GM12878 (cell line): ENCODE measurements at regions not wholly inside any gene's neighbourhood (a gene's known extent, or its start where the extent isn't known, plus 50 kb on each side); places are given as distances from the start of the nearest gene placed in this dataset.

Source experiments
- ATAC-seq: fragments of 200-7000 bp; cut with Tn5 transposase; 3 replicates; pipeline ENCODE4 v1.9.1; 2020; ENCODE audit warnings: mild to moderate bottlenecking, moderate library complexity
- BruUV-seq: library from RNA; stranded (reverse); fragments of 400-500 nt; replicated peaks from 2 replicates; lab custom pipeline; 2021; lab: Mats Ljungman, UMichigan
- CTCF ChIA-PET: fragments of 300-600 bp; sonication (Branson Sonifier 250); formaldehyde crosslinking; extraction: SDS; loops from one replicate; lab custom pipeline; 2021; ENCODE audit warnings: inconsistent platforms; lab: Yijun Ruan, JAX
- POLR2A ChIA-PET: fragments of 350-600 bp; formaldehyde crosslinking; extraction: SDS; loops from one replicate; lab custom pipeline; 2021; ENCODE audit warnings: inconsistent platforms; lab: Charles Lee
- RAD21 ChIA-PET: fragments of 300-600 bp; sonication (Branson Sonifier 250); formaldehyde crosslinking; loops from one replicate; lab custom pipeline; 2023; ENCODE audit warnings: antibody characterized with exemption; ENCODE audit not compliant: unreplicated experiment; lab: Charles Lee
- SMC1A ChIA-PET: fragments of 300-600 bp; sonication (Branson Sonifier 250); formaldehyde crosslinking; loops from one replicate; lab custom pipeline; 2023; ENCODE audit not compliant: unreplicated experiment, uncharacterized antibody; lab: Charles Lee
- DNase-seq: peaks from one replicate; pipeline ENCODE4 v3.0.0-alpha.2; 2011; ENCODE audit warnings: low read depth, low spot score
- FAIRE-seq: peaks from 3 replicates; lab custom pipeline; 2011; peaks lifted over from hg19 to GRCh38; lab: Jason Lieb, UNC
- H2AFZ ChIP-seq: 2 replicates; pipeline ENCODE4 v1.6.0; 2011; ENCODE audit warnings: low read depth, low read length, control low read depth; ENCODE audit not compliant: control insufficient read depth
- H3K27ac ChIP-seq: 2 replicates; pipeline ENCODE4 v1.5.1; 2011; ENCODE audit warnings: control low read depth; ENCODE audit not compliant: control insufficient read depth, insufficient read depth
- H3K27me3 ChIP-seq, 2 experiments: replicated peaks in 1 of 2; 2 replicates each; pipeline versions ENCODE4 v1.6.0 to v1.6.1; 2011; ENCODE audit warnings: low read length in 1 of 2; ENCODE audit not compliant: control insufficient read depth in 2 of 2, insufficient read depth in 2 of 2
- H3K36me3 ChIP-seq, 2 experiments: 2 replicates each; pipeline ENCODE4 v1.5.1; 2011; ENCODE audit warnings: low read length in 1 of 2; ENCODE audit not compliant: control insufficient read depth in 2 of 2, insufficient read depth in 2 of 2
- H3K4me1 ChIP-seq: 2 replicates; pipeline ENCODE4 v1.6.1; 2011; ENCODE audit warnings: mild to moderate bottlenecking, low read length, moderate library complexity, mixed read lengths; ENCODE audit not compliant: control insufficient read depth, insufficient read depth
- H3K4me2 ChIP-seq: 2 replicates; pipeline ENCODE4 v1.6.0; 2011; ENCODE audit warnings: control low read depth; ENCODE audit not compliant: control insufficient read depth, insufficient read depth
- H3K4me3 ChIP-seq: fragments of 200-600 bp; sonication (generic); 2 replicates; pipeline ENCODE4 v1.5.1; 2016
- H3K79me2 ChIP-seq: 2 replicates; pipeline ENCODE4 v1.6.0; 2011; ENCODE audit warnings: low read length; ENCODE audit not compliant: control insufficient read depth, insufficient read depth
- H3K9ac ChIP-seq: 2 replicates; pipeline ENCODE4 v1.8.0; 2011; ENCODE audit warnings: low read length, control low read depth, mixed read lengths; ENCODE audit not compliant: control insufficient read depth, insufficient read depth
- H3K9me3 ChIP-seq: replicated peaks from 3 replicates; pipeline ENCODE4 v1.5.1; 2011; ENCODE audit warnings: mild to moderate bottlenecking, low read length; ENCODE audit not compliant: control insufficient read depth, insufficient read depth
- H4K20me1 ChIP-seq: 2 replicates; pipeline ENCODE4 v1.6.0; 2011; ENCODE audit not compliant: control insufficient read depth, insufficient read depth
- CEBPB ChIP-seq, 2 experiments: fragments of 150-350 bp in 1 of 2; IDR thresholded peaks; 2 replicates each; pipeline ENCODE4 v1.6.1; 2012 to 2014; ENCODE audit warnings: low read depth in 2 of 2, low read length in 2 of 2, borderline replicate concordance in 1 of 2, inconsistent platforms in 1 of 2
- DPF2 ChIP-seq: fragments of 450-650 bp; IDR thresholded peaks from 2 replicates; pipeline ENCODE4 v1.6.1; 2017; ENCODE audit warnings: mild to moderate bottlenecking
- HDAC2 ChIP-seq: fragments of 200-600 bp; sonication (generic); IDR thresholded peaks from 2 replicates; pipeline ENCODE4 v1.6.1; 2017
- LARP7 ChIP-seq: fragments of 450-650 bp; IDR thresholded peaks from 2 replicates; pipeline ENCODE4 v1.6.1; 2017; ENCODE audit warnings: mild to moderate bottlenecking
- MTA3 ChIP-seq: IDR thresholded peaks from 2 replicates; pipeline ENCODE4 v1.6.1; 2012; ENCODE audit warnings: low read length, inconsistent platforms, borderline replicate concordance
- MYB ChIP-seq: fragments of 150-350 bp; IDR thresholded peaks from 2 replicates; pipeline ENCODE4 v1.6.1; 2014; ENCODE audit warnings: mild to moderate bottlenecking, low read depth, low read length, borderline replicate concordance
- NFYB ChIP-seq: IDR thresholded peaks from 2 replicates; pipeline ENCODE4 v1.6.1; 2011; ENCODE audit warnings: low read depth, mild to moderate bottlenecking, low read length, improper control_type of control experiment, moderate library complexity; ENCODE audit not compliant: insufficient read depth
- PAX8 ChIP-seq: fragments of 450-650 bp; IDR thresholded peaks from 2 replicates; pipeline ENCODE4 v1.6.1; 2017; ENCODE audit warnings: mild to moderate bottlenecking, moderate library complexity
- RELA ChIP-seq: fragments of 450-650 bp; IDR thresholded peaks from 2 replicates; pipeline ENCODE4 v1.8.0; 2014; ENCODE audit warnings: borderline replicate concordance; ENCODE audit not compliant: partially characterized antibody
- SMAD1 ChIP-seq: fragments of 450-650 bp; IDR thresholded peaks from 2 replicates; pipeline ENCODE4 v1.6.1; 2018; ENCODE audit warnings: mild to moderate bottlenecking, low read depth; ENCODE audit not compliant: partially characterized antibody
- SMAD5 ChIP-seq: IDR thresholded peaks from 2 replicates; pipeline ENCODE4 v1.6.1; 2016; ENCODE audit warnings: antibody characterized with exemption, low read depth
- SPI1 ChIP-seq: IDR thresholded peaks from 2 replicates; pipeline ENCODE4 v1.6.1; 2011; ENCODE audit warnings: low read depth, mild to moderate bottlenecking, low read length, moderate library complexity, borderline replicate concordance; ENCODE audit not compliant: insufficient read depth
- STAT3 ChIP-seq: IDR thresholded peaks from 2 replicates; pipeline ENCODE4 v1.6.1; 2011; ENCODE audit warnings: low read depth, low read length, improper control_type of control experiment
- TBL1XR1 ChIP-seq: IDR thresholded peaks from 2 replicates; pipeline ENCODE4 v1.6.1; 2012; ENCODE audit warnings: low read depth, low read length, improper control_type of control experiment
- TCF7 ChIP-seq: IDR thresholded peaks from 2 replicates; pipeline ENCODE4 v1.6.1; 2014; ENCODE audit warnings: antibody characterized with exemption, borderline replicate concordance
- ZNF24 ChIP-seq: fragments of 450-650 bp; IDR thresholded peaks from 2 replicates; pipeline ENCODE4 v1.6.1; 2017; ENCODE audit warnings: antibody characterized with exemption, mild to moderate bottlenecking
- ZSCAN29 ChIP-seq: fragments of 450-650 bp; IDR thresholded peaks from 2 replicates; pipeline ENCODE4 v1.6.1; 2017; ENCODE audit warnings: mild to moderate bottlenecking, moderate library complexity
- WGBS: methylation state at CpG from one replicate; pipeline ENCODE4 v1.1.6; 2016; ENCODE audit warnings: low lambda C conversion rate; ENCODE audit not compliant: insufficient replicate concordance, insufficient coverage; ENCODE audit errors: missing lambda C conversion rate; 5-methylcytosine and 5-hydroxymethylcytosine counted together
- in situ Hi-C: fragments of 300-500 bp; cut with MboI; formaldehyde crosslinking; loops from 9 replicates; pipeline ENCODE4 v1.14.3; 2018; ENCODE audit warnings: mixed read lengths
- intact Hi-C: fragments of 100-400 bp; cut with micrococcal nuclease; formaldehyde crosslinking; loops from one replicate; pipeline ENCODE4 v1.14.2; 2022; ENCODE audit not compliant: unreplicated experiment
- TF ChIP-seq, protein P1 (sequence below): fragments of 450-650 bp; IDR thresholded peaks from 2 replicates; pipeline ENCODE4 v1.6.1; 2016; ENCODE audit warnings: mild to moderate bottlenecking, moderate library complexity, borderline replicate concordance
- TF ChIP-seq, protein P2 (sequence below): fragments of 450-650 bp; IDR thresholded peaks from 2 replicates; pipeline ENCODE4 v1.6.1; 2014; ENCODE audit warnings: mild to moderate bottlenecking
- TF ChIP-seq, protein P3 (sequence below): fragments of 450-650 bp; IDR thresholded peaks from 2 replicates; pipeline ENCODE4 v1.6.1; 2016; ENCODE audit warnings: mild to moderate bottlenecking

DNA sequence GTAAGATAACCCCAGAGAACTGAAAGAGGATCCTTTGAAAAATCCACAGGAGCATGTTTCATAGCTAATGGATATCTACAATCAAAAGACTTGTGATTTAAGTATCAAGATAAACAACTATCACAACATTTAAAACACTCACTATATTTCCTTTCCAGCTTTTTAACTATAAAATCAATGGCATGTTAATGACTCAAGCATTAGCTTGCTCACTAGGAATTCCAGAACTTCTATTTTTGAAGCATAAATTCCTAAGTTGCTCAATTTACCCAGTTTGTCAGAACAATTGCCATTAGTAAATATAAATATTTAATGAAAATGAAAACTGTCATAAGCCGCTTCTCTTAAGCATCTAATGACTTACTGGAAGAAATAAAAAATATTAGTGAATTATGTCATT lies 355.3 kb downstream of the PRELID2 start (continued):
- TF ChIP-seq, protein P1, sequence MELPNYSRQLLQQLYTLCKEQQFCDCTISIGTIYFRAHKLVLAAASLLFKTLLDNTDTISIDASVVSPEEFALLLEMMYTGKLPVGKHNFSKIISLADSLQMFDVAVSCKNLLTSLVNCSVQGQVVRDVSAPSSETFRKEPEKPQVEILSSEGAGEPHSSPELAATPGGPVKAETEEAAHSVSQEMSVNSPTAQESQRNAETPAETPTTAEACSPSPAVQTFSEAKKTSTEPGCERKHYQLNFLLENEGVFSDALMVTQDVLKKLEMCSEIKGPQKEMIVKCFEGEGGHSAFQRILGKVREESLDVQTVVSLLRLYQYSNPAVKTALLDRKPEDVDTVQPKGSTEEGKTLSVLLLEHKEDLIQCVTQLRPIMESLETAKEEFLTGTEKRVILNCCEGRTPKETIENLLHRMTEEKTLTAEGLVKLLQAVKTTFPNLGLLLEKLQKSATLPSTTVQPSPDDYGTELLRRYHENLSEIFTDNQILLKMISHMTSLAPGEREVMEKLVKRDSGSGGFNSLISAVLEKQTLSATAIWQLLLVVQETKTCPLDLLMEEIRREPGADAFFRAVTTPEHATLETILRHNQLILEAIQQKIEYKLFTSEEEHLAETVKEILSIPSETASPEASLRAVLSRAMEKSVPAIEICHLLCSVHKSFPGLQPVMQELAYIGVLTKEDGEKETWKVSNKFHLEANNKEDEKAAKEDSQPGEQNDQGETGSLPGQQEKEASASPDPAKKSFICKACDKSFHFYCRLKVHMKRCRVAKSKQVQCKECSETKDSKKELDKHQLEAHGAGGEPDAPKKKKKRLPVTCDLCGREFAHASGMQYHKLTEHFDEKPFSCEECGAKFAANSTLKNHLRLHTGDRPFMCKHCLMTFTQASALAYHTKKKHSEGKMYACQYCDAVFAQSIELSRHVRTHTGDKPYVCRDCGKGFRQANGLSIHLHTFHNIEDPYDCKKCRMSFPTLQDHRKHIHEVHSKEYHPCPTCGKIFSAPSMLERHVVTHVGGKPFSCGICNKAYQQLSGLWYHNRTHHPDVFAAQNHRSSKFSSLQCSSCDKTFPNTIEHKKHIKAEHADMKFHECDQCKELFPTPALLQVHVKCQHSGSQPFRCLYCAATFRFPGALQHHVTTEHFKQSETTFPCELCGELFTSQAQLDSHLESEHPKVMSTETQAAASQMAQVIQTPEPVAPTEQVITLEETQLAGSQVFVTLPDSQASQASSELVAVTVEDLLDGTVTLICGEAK = no peak
- TF ChIP-seq ZNF24 = no peak
- TF ChIP-seq LARP7 = no peak
- no peak for TF ChIP-seq HDAC2
- no peak for TF ChIP-seq ZSCAN29
- no peak for TF ChIP-seq DPF2
- TF ChIP-seq STAT3 = no peak
- no peak for TF ChIP-seq MYB

DNA sequence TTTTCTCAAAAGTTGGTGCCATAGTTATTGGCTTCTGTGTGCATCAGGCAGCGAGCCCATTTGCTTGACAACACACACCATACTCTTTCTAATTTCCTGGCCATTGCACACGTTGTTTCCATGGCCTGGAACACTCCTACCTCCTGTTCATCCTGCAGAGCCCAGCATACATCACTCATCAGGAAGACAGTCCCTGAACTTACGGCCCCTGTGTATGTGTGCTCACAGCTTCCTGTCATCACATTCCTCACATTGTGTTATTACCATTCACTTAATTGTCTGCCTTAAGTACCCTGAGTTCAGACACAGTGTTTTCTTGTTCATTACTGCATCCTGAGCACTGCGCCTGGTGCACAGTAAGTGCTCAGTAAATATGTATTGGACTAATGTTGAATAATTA lies 355.9 kb downstream of the PRELID2 start:
- in situ Hi-C loops = no loop called here
- WGBS = 38% methylated on average over 4 of the region's 4 CpGs
- no peak for TF ChIP-seq TBL1XR1
- no peak for TF ChIP-seq NFYB
- no peak for TF ChIP-seq SMAD1
- TF ChIP-seq PAX8 = no peak
- no peak for TF ChIP-seq MTA3
- no peak for TF ChIP-seq CEBPB (IDR thresholded peaks at IDR 0.05; ENCODE audit: borderline replicate concordance in 1 of 2, low read depth in 2 of 2, low read length in 2 of 2)
- no peak for TF ChIP-seq HDAC2
- TF ChIP-seq, protein P2, sequence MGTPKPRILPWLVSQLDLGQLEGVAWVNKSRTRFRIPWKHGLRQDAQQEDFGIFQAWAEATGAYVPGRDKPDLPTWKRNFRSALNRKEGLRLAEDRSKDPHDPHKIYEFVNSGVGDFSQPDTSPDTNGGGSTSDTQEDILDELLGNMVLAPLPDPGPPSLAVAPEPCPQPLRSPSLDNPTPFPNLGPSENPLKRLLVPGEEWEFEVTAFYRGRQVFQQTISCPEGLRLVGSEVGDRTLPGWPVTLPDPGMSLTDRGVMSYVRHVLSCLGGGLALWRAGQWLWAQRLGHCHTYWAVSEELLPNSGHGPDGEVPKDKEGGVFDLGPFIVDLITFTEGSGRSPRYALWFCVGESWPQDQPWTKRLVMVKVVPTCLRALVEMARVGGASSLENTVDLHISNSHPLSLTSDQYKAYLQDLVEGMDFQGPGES = no peak
- no peak for TF ChIP-seq TCF7
- TF ChIP-seq ZNF24 = no peak
- no peak for TF ChIP-seq SMAD5
- TF ChIP-seq, protein P3, sequence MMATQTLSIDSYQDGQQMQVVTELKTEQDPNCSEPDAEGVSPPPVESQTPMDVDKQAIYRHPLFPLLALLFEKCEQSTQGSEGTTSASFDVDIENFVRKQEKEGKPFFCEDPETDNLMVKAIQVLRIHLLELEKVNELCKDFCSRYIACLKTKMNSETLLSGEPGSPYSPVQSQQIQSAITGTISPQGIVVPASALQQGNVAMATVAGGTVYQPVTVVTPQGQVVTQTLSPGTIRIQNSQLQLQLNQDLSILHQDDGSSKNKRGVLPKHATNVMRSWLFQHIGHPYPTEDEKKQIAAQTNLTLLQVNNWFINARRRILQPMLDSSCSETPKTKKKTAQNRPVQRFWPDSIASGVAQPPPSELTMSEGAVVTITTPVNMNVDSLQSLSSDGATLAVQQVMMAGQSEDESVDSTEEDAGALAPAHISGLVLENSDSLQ = no peak
- no peak for TF ChIP-seq RELA
- TF ChIP-seq SPI1 = no peak

More for the DNA sequence above, 355.9 kb downstream of the PRELID2 start:
- CTCF ChIA-PET = no interaction called here
- no peak overlapping the region for H3K4me3 ChIP-seq
- SMC1A ChIA-PET = interaction anchor here (0.7 kb wide), 1 partner anchor 1090 kb away, joined by 3 read pairs; no protein-coding TSS in a partner anchor
- intact Hi-C loops = no loop called here
- RAD21 ChIA-PET = no interaction called here
- no TSS peak for BruUV-seq
- H3K27me3 ChIP-seq = no peaks in the 10 kb centered on the region
- H3K9me3 ChIP-seq = no peaks in the 10 kb centered on the region
- ATAC-seq (no peak), DNase-seq (no peak), FAIRE-seq (no peak)
- no peak overlapping the region for H3K27ac ChIP-seq
- H3K36me3 ChIP-seq = no peaks in the 10 kb centered on the region
- no peaks in the 10 kb centered on the region for H3K79me2 ChIP-seq
- H3K4me2 ChIP-seq = no peak overlapping the region
- POLR2A ChIA-PET = no interaction called here
- H3K9ac ChIP-seq = no peak overlapping the region
- no peak overlapping the region for H2AFZ ChIP-seq
- no peaks in the 10 kb centered on the region for H3K4me1 ChIP-seq
- H4K20me1 ChIP-seq = no peaks in the 10 kb centered on the region
